ENCODE measurements at regions not wholly inside any gene's neighbourhood (a gene's known extent, or its start where the extent isn't known, plus 50 kb on each side); places are given as distances from the start of the nearest gene placed in this dataset.
A peak's percentile ranks its signal among the peaks of the same experiment; 100 is the strongest.

DNA sequence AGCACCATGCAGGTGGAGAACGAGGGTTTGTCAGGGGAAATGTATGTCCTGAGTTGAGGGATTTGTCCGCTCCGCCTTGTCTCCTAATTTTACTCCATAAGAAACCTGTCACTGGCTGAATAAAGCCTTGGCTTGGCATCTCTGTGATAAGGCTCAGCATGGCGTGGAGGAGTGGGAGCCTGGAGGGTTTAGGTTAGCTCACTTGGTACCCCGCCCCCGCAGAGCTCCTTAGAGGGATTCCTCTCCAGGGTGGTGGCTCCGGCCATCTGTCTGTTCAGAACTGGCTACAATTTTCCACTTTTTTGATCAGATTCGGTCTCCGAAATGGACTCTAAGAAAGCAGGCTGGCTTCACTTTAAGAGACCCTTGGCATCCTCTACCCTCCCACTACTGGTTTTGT, 192.2 kb upstream of the SYNDIG1 start:
- DNase-seq, result no peak

DNA sequence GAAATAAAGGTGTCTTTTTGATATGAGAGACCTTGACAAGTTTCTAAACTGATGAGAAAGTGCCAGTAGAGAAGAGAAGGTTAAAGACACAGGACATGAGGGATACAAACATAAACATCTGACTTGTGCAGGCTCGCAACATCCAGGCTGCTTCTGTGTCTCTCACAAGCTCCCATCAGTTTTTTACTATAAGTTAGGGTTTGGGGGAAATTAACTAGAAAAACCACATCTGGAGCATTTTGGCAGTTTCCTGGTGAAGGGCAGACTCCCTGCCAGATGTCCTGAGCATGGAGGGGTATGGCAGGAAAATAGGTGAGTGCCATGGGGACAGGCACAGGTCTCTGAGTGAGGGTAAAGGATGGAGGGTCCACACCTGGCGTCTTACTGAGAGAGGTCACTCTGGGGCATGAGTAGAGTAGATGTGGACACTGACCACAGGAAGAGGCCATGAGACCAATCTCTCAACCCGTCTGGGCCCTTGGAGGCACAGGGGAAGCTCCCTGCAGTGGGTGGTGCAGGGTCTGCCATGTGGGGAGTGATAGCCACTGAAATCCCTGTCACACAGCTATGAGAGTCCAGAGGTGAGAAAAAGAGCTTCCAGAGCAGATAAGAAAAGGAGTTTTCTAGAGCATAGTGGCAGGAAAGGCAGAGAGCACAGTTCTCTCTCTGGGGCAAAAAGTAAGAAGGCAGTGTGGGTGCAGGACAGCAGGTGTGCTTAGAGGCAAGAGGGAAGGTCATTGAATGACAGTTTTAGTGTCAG, 193.3 kb upstream of the SYNDIG1 start:
- no peak for DNase-seq

DNA sequence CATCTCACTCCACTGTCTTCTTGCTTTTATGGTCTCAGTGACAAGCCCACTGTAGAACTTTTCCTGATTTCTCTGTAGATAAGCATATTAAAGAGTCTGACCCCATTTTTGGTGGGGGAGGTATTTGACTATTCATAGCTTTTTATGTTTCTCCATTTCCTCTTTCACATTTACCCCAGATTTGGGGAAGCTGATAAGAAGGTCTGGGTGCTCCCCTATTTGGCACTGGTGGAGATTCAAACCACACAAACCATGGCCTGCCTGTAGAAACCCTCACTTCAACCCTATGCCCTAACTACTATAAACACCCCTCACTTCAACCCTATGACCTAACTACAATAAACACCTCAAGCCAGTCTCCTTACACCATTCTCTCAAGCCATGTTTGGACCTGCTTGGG, 196.2 kb upstream of the SYNDIG1 start:
- no peak for DNase-seq

DNA sequence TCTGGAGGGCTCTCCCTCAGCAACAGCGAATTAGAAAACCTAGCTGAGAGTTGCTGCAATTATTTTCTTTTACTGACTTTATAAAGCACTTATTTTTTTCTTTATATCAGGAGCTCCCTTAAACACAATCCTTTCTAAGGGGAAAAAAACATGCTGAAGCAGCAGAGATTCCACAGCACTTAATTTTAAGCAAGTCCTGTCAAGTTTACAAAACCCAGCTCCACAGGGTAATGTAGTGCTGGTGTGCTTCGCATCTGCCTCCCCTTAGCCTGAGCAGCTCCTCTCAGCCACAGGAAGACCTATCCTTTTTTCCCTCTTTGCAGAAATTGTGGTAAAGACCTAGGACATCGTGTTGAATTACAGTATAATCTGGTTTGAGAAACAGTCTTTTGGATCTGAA, 208.1 kb upstream of the SYNDIG1 start:
- DNase-seq, result no peak

DNA sequence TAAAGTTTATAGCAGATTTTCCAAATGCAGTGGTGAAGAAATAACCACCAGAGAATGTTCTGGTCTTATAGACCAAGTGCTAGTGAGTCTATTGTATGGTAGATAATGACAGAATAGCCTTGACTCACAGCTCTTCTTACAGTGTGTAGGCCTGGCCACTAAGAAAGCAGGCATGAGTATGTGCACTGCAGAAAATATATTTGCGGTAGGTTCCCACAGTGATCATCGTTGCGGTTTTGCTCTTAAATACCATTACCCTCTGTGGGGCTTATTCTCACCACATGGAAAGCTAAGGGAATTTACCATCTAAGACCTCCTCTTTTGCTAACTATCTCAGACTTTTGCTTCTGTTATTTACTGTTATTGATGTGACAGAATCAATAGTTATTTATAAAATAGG, 212.3 kb upstream of the SYNDIG1 start:
- DNase-seq, result no peak

DNA sequence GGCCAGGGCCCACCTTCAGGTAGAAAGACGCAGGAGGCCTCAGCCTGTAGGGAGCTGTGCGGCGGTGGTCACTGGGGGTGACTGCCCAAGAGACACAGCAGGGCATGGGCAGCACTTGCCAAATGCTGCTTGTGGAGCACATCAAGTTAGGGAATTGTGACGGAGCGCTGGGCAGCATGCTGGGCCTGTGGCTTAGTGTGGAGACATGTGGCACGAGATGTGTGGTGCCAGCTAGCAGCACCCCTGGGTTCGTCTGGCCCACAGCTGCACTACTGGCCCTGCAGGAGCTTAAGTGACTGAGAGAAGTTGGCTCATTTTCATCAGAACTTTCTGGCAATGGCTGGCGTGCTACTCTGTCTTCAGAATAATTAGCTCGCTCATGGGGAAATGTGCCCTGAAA, 213.1 kb upstream of the SYNDIG1 start:
- no peak for DNase-seq

DNA sequence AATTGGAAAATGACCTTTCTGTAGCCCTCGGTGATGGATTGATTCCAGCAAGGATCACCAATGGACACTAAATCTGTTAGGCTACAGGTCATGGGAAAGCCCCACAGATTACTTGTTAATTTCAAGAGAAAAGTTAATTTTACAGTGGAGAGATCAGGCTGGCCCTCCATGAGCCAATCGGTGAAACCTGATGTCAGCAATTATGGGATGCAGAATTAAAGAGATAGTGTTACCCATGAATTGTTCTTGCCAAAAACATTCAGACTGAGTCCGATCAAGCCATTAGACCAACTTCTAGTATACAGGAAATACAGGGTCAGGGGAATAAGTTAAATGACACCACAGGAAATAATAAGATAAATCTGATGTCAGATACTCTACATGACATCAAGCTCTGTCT, 214.9 kb upstream of the SYNDIG1 start:
- no peak for DNase-seq

DNA sequence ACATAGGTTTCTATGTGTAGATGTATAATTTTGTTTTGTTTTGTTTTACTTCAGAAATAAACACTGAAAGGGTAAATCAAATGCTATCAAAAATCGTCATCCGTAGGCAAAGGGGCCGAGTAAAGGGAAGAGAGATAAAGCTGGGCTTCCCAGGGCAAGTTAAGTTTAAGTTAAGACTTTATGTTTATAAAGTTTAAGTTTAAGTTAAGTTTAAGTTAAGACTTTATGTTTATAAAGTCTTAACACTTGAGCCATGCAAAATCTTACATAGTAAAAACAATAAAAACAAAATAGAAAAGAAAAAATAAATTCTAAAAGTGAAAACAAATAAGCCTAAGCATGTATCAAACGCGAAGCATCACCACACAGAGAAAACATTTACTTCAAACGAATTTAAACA, 216.1 kb upstream of the SYNDIG1 start:
- DNase-seq, result no peak

DNA sequence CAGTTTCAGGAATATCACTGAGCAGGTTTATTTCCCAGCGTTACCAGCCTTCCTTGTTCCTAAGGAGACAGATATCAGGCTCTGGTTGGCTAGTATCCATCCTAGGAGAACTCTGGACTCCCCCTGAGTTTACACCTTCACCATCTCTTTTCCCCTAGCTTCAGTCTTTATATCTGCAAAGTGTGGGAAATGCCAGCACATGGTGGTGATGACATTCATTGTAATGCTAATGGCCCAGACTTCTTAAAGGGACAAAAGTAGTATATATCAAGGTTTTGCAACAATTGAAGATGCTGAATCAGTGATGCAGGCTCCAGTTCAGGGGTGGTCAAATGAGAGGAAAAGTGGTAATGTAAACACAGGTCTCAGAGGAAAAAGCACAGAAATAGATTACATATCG, 224.3 kb upstream of the SYNDIG1 start:
- DNase-seq, result no peak

DNA sequence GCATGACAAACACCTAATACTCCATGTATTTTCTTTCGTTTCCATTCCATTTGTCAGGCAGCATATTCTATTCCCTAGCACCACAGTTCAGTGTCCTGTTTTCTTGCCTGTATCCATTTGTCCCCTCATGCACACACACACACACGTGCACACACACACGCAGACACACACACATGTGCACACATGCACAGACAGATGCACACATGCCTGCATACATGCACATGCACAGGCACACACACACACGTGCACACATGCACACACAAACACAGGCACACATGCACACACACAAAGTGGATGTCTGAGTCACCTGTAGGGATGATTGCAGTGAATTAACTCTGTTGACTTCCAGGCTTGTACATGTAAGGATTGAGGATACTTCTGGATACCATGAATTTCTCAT, 226.7 kb upstream of the SYNDIG1 start:
- no peak for DNase-seq

DNA sequence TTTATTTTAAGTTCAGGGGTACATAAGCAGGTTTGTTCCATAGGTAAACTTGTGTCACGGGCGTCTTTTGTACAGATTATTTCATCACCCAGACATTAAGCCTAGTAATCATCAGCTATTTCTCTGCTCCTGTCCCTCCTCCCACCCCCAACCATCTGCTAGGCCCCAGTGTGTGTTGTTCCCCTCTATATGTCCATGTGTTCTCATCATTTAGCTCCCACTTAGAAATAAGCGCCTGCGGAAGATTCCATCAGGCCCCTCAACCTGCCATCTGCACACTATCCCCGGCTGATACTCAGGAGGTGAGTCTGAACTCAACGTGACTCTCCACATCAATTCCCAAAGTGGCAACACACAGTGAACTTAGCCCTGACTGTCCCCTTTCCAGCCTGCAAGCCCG, 228.0 kb upstream of the SYNDIG1 start:
- no peak for DNase-seq

DNA sequence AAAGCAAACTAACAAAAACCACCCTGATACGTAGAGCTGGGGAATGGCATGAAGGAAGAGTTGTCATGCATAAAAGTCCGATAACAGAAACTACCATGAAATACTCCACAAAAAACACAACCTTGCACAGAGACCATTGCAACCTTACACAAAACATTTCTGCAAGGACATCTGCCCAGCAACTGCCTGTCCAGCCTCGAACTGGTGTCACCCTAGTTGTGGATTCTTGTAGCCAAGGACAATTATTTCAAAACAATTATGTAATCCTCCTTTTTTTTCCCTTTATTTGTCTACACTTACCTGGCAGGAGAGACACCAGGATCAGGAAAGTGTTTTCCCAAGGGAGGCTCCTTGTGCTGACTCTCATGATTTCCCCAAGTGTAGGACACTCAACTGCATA, 232.5 kb upstream of the SYNDIG1 start:
- DNase-seq, result no peak

DNA sequence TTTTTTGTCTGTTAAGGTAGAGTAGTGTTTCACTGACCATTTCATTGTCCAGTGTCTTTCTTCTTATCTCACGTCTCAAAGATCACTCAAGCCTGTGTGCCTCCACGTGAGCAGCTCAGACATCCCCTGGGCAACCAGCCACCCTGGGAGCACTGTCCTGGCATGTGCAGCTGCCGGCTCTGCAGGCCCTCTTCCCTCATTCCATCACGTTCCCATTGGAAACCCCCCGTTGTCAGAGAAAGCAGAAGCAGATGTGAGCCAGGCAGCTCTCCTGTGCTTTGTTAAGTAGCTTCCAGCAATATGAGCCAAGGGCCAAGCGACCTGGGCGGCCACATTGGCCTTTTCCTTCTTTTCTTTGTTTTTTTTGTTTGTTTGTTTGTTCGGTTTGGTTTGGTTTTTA, 233.2 kb upstream of the SYNDIG1 start:
- peak in 2 of 56 donors; percentile 3 to 10 for DNase-seq

DNA sequence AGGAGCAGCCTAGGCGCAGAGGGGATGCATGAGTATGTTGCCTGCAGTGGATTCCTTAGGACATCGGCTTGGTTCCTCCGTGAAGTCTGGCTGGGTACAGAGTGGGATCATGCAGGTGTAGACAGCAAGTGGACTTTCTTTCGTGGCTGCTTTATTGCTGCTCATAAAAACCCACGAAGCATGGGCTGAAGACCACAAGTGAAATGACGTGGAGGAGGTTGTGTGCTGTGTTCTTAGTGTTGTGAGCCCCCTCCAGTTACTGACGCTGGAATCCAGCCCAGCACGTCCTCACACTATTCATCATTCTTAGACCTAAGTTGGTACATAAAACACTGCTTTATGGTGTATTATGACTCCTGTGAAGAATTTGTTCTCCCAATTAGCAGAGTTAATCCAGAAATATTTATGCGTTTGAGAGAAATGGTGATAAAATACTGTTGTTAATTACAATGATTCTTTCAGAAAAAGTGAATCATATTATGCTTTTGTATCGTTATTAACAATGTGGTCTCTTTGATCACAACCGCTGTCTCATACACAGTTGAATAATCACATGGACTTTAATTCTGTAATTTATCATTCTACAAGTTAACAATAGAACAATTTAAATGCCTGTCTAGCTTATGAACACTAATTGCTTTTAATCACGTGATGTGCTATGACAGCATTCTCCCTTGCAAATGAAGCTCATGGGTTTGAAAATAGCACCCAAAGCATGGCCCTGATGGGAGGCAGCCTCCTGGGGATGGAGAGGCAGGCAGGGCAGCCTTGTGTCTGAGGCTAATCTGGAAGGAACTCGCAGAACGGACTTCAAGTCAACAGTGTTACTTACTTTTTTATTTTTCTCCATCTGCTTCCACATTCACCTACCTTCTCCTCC, 233.9 kb upstream of the SYNDIG1 start:
- peak in 4 of 56 donors; percentile 8 to 31 (median 18) for DNase-seq

DNA sequence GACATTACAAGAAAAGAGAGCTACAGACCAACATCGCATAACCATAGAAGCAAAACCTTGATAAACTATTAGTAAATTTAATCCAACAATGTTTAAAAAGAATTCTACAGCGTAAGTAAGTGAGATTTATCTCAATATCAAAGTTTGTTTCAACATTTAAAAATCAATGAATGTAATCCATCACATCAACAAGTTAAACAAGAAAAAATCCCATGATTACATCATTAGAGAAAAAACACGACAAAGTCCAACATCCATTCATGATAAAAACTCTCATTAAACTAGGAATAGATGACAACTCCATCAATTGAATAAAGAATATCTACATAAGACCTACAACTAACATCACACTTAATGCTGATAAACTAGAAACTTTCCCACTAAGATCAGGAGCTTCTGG, 239.0 kb upstream of the GGTLC1 start:
- no peak for DNase-seq

DNA sequence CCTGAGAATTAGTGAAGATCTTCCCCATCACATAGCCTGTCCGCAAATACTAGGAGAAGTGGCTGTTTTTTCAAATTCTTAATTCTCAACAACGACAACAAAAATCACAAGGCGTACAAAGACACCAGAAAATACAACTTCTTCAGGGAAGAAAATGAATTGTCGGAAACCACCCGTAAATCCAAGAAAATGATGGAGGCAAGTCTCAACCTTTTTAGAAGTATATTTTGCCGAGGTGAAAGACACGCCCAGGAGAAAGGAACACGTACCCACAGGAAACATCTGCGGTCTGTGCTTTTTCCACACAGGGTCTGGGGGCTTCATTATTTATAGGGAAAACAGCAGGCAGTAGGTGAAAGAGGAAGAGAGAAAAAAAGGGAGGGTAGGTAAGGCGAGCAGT, 223.9 kb upstream of the GGTLC1 start:
- DNase-seq, result no peak

DNA sequence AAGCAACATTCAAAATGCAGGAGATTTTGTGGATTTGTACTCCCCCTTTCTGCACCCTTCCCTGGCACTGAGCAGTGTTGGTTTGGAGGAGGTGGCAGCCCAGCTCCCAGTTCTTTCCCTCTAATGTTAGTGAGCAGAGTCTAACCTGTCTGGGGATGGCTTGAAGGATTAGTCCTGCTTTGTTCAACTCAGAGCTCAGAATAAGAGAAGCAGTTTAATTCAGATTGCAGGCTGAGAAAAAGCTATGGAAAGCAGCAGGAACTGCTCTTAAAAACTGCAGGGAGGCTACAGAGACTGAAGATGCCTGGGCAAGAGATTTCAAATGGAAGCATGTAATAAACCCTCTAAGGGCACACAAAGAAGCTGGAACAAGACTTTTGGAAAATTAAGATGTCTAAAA, 223.4 kb upstream of the GGTLC1 start:
- no peak for DNase-seq

DNA sequence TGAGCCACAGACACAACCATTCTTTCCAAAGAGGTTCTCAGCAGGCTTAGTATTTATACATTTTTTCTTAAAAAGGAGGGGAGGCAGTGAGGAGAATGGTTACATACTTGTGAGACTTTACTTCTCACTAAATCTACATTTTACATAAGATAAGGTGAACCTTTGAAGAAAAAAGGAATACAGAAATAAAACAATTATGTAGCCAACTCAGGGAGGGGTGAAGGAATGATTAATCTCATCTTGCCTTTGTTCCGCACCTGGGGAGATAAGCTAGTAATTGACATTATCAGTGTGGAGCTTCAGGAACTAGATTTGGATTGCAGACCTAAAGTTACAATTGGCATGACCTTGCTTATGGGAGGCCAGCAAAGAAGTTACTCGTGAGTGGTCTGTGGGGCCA, 221.8 kb upstream of the GGTLC1 start:
- no peak for DNase-seq

DNA sequence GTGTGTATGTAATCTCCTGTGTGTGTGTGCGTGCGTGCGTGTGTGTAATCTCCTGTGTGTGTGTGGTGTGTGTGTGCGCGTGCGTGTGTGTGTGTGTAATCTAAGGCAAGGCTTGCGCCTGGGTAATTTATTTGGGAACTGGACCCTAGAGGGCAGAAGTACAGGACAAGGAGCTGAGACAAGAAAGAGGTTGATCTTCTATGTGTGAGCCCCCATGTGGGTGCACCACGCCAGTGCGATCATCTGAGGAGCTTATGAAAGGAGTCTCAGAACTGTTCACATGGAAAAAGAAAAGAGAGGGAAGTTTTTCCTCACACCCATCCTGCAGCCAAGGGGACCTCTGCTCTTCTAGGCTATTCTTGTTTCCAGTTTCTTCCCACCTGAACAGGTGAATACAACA, 220.1 kb upstream of the GGTLC1 start:
- DNase-seq, result no peak

DNA sequence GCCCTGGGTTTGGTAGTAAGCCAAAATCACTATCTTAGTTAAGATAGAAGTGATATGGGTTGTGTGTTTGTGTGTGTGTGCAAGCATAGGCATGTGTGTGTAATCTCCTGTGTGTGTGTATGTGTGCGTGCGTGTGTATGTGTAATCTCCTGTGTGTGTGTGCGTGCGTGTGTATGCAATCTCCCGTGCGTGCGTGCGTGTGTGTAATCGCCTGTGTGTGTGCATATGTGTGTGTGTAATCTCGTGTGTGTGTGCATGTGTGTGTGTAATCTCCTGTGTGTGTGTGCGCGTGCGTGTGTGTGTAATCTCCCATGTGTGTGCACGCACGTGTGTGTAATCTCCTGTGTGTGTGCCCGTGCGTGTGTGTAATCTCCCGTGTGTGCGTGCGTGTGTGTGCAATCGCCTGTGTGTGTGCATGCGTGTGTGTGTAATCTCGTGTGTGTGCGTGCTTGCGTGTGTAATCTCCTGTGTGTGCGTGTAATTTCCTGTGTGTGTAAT, 219.3 kb upstream of the GGTLC1 start:
- no peak for DNase-seq

DNA sequence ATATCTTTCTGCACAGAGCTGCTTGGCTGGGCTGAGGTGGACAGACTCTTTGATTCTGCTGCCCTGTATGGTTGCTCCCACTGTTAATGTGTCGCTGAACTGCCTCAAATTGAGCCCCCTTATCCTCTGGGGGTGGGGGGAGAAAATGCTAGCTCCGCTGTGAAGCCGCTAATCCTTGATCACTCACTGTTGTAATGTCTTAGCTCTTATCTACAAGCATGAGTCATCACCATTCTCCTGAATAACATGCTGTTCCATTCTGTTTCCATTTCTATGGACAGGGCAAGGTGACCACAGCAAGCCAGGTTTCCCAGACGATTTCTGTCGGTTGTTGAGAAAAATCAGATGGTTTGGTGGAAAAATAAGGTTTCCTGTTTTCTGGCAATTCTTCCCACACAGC, 218.4 kb upstream of the GGTLC1 start:
- DNase-seq, result no peak

DNA sequence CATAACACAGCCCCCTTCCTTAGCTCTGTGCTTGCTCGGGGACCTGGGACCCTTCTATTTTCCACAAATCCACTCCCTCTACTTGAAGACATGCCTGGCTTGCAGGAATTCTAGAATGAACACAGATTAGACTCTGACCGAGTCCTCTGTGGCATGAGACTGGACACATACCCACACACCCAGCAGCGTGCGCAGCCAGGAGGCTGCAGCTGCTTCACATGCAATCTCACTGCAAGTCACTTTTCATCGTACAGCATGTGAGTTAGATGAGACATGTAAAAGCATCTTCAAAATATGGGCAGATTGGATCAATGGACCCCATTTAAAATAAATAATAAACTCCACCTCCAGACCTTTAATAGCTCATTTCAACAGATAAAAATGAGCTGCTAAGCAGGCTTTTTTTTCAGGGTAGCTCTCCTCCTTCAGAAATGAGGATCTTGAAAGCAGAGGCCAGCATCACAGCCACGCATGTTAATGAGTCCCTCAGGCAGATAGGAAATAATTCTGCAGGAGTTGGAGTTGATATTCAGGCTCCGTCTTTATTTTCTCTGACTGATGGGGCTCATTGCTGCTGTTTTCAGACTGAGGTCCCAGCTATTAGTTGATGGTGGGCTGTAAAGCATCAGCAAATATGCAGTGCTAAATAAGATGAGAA, 215.1 kb upstream of the GGTLC1 start:
- no peak for DNase-seq

All from nucleus accumbens (tissue), 56 donors.